Keratinocyte (primary cell): ENCODE measurements at regions not wholly inside any gene's neighbourhood (a gene's known extent, or its start where the extent isn't known, plus 50 kb on each side); places are given as distances from the start of the nearest gene placed in this dataset.

Experiments used
- DNase-seq: peaks from one replicate; pipeline ENCODE4 v3.0.0-alpha.2; 2011; ENCODE audit warnings: low read depth, missing footprints, low spot score
- FAIRE-seq: peaks from 2 replicates; lab custom pipeline; 2011; peaks lifted over from hg19 to GRCh38; lab: Jason Lieb, UNC
- H2AFZ ChIP-seq: 2 replicates; pipeline ENCODE4 v1.6.0; 2012; ENCODE audit warnings: low read length, control low read depth, inconsistent platforms; ENCODE audit not compliant: control insufficient read depth
- H3K27ac ChIP-seq: 2 replicates; pipeline ENCODE4 v1.5.1; 2011; ENCODE audit warnings: low read length; ENCODE audit not compliant: control insufficient read depth, insufficient read depth
- H3K27me3 ChIP-seq: 3 replicates; pipeline ENCODE4 v1.6.0; 2011; ENCODE audit warnings: low read length; ENCODE audit not compliant: control insufficient read depth, insufficient read depth; ENCODE audit errors: extremely low read depth
- H3K36me3 ChIP-seq, 2 experiments: 2 replicates in 1 of 2; 3 replicates in 1 of 2; pipeline ENCODE4 v1.5.1; 2011; ENCODE audit warnings: low read length in 2 of 2, mild to moderate bottlenecking in 1 of 2; ENCODE audit not compliant: control insufficient read depth in 2 of 2, insufficient read depth in 2 of 2; ENCODE audit errors: extremely low read depth in 1 of 2
- H3K4me1 ChIP-seq: 3 replicates; pipeline ENCODE4 v1.5.1; 2011; ENCODE audit warnings: low read length; ENCODE audit not compliant: control insufficient read depth, insufficient read depth; ENCODE audit errors: extremely low read depth
- H3K4me2 ChIP-seq: 3 replicates; pipeline ENCODE4 v1.6.0; 2011; ENCODE audit warnings: low read depth, low read length; ENCODE audit not compliant: control insufficient read depth, insufficient read depth; ENCODE audit errors: extremely low read depth
- H3K4me3 ChIP-seq, 3 experiments: fragments of 200-600 bp in 1 of 3; sonication (generic) in 1 of 3; 2 replicates in 2 of 3; 3 replicates in 1 of 3; pipeline ENCODE4 v1.5.1; 2011 to 2016; ENCODE audit warnings: low read length in 3 of 3, mild to moderate bottlenecking in 3 of 3, control low read depth in 2 of 3, inconsistent platforms in 1 of 3, low read depth in 1 of 3, mixed read lengths in 1 of 3, mixed run types in 1 of 3, moderate library complexity in 1 of 3; ENCODE audit not compliant: control insufficient read depth in 2 of 3, insufficient read depth in 2 of 3; ENCODE audit errors: extremely low read depth in 1 of 3
- H3K79me2 ChIP-seq: 2 replicates; pipeline ENCODE4 v1.6.0; 2012; ENCODE audit warnings: low read length; ENCODE audit not compliant: control insufficient read depth, insufficient read depth
- H3K9ac ChIP-seq: 3 replicates; pipeline ENCODE4 v1.6.0; 2011; ENCODE audit warnings: low read length; ENCODE audit not compliant: control insufficient read depth, insufficient read depth; ENCODE audit errors: extremely low read depth
- H3K9me1 ChIP-seq: 3 replicates; pipeline ENCODE4 v1.6.0; 2011; ENCODE audit warnings: low read length; ENCODE audit not compliant: control insufficient read depth, insufficient read depth; ENCODE audit errors: extremely low read depth
- H3K9me3 ChIP-seq: 2 replicates; pipeline ENCODE4 v1.5.1; 2012; ENCODE audit warnings: low read depth, low read length; ENCODE audit not compliant: control insufficient read depth
- H4K20me1 ChIP-seq: 3 replicates; pipeline ENCODE4 v1.6.0; 2011; ENCODE audit warnings: low read length; ENCODE audit not compliant: control insufficient read depth, insufficient read depth; ENCODE audit errors: extremely low read depth
- EZH2 ChIP-seq: IDR thresholded peaks from one replicate; pipeline ENCODE4 v1.6.1; 2012; ENCODE audit warnings: inconsistent platforms, mild to moderate bottlenecking, low read length, moderate library complexity
- dilution Hi-C: fragments of 300-500 bp; cut with MboI; formaldehyde crosslinking; loops from one replicate; pipeline ENCODE4 v1.7.0; 2020; ENCODE audit warnings: low sequenced_read_pairs; ENCODE audit not compliant: extremely low pct_ligation_motif_present
- TF ChIP-seq, protein P1 (sequence below), 3 experiments: IDR thresholded peaks in 1 of 3; conservative IDR thresholded peaks in 1 of 3; optimal IDR thresholded peaks in 1 of 3; 2 replicates in 2 of 3; 3 replicates in 1 of 3; pipeline versions ENCODE3 to v1.5.1; 2011; ENCODE audit warnings: low read length in 3 of 3, mild to moderate bottlenecking in 3 of 3, moderate library complexity in 2 of 3, control low read depth in 1 of 3, inconsistent platforms in 1 of 3; ENCODE audit not compliant: insufficient read depth in 2 of 3; ENCODE audit errors: extremely low read depth in 1 of 3

DNA sequence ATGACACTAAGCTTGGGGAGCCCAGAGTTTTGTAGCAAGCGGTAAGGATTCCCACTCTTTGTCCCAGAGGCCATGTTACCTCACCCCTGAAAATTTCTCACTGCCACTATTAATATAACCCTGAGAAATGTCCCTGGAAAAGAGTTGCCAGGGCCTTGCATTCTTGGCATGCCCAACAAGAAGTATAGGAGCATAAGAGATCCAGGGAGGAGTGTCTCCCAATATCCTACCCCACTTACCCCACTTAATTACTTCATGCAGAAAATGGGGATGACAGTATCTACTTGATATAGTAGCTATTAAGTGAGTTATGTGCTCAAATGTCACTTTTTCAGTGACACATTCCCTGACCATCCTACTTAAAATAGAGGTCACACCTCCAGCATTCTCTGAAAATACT is 120.5 kb upstream of the C1GALT1C1 start:
- no peak for FAIRE-seq
- no peak overlapping the region for H3K4me3 ChIP-seq
- no peak for DNase-seq
- TF ChIP-seq, protein P1, sequence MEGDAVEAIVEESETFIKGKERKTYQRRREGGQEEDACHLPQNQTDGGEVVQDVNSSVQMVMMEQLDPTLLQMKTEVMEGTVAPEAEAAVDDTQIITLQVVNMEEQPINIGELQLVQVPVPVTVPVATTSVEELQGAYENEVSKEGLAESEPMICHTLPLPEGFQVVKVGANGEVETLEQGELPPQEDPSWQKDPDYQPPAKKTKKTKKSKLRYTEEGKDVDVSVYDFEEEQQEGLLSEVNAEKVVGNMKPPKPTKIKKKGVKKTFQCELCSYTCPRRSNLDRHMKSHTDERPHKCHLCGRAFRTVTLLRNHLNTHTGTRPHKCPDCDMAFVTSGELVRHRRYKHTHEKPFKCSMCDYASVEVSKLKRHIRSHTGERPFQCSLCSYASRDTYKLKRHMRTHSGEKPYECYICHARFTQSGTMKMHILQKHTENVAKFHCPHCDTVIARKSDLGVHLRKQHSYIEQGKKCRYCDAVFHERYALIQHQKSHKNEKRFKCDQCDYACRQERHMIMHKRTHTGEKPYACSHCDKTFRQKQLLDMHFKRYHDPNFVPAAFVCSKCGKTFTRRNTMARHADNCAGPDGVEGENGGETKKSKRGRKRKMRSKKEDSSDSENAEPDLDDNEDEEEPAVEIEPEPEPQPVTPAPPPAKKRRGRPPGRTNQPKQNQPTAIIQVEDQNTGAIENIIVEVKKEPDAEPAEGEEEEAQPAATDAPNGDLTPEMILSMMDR (optimal IDR thresholded peaks at IDR 0.05 in 1 of 3, IDR thresholded peaks at IDR 0.05 in 1 of 3, conservative IDR thresholded peaks at IDR 0.05 in 1 of 3; ENCODE audit: extremely low read depth in 1 of 3, insufficient read depth in 2 of 3, low read length in 3 of 3) = no peak
- no peak for TF ChIP-seq EZH2
- no peaks in the 10 kb centered on the region for H3K9me1 ChIP-seq
- H3K9ac ChIP-seq = no peak overlapping the region
- H3K36me3 ChIP-seq = no peaks in the 10 kb centered on the region
- no peaks in the 10 kb centered on the region for H4K20me1 ChIP-seq
- no peaks in the 10 kb centered on the region for H3K9me3 ChIP-seq
- H3K27ac ChIP-seq = no peak overlapping the region
- H3K4me1 ChIP-seq = no peaks in the 10 kb centered on the region
- no peak overlapping the region for H3K4me2 ChIP-seq
- dilution Hi-C loops = no loop called here
- no peaks in the 10 kb centered on the region for H3K27me3 ChIP-seq
- H2AFZ ChIP-seq = no peak overlapping the region
- H3K79me2 ChIP-seq = no peaks in the 10 kb centered on the region

DNA sequence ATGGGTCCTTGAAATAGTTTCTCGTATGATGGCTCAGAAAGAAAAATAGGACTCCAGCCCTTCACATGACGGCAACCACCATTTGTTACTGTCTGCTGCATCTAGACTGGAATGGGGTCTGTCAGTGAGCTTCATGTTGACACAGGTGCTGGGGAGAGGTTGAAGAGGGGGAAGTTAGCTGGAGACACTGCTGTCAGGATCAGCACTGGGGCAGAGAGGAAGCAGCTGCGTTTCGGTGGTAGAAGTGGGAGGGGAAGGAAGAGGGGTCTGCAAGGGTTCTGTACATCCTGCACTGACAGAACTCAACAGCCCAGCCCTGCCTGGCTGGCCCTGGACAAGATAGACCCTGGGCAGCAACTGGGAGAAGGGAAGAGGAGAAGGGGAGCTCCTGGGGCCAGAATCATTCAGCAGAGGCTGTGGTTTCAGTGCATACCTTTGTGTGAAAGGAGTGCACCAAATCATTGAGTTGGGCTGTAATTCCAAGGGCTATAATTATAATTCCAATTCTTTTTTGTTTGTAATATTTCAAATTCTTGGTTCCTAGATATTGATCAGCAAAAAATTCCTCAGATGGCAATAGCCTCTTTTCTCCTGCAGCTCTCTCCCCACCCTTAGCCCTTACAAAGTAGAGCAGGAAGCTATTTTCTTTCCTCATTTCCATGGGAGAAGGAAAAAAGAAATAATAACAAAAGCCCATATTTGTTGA is 119.4 kb upstream of the C1GALT1C1 start:
- no peaks in the 10 kb centered on the region for H4K20me1 ChIP-seq
- H3K27ac ChIP-seq = no peak overlapping the region
- H2AFZ ChIP-seq = no peak overlapping the region
- no peaks in the 10 kb centered on the region for H3K9me3 ChIP-seq
- no peak for FAIRE-seq
- DNase-seq = no peak
- TF ChIP-seq EZH2 = no peak
- TF ChIP-seq, protein P1 (optimal IDR thresholded peaks at IDR 0.05 in 1 of 3, IDR thresholded peaks at IDR 0.05 in 1 of 3, conservative IDR thresholded peaks at IDR 0.05 in 1 of 3; ENCODE audit: extremely low read depth in 1 of 3, insufficient read depth in 2 of 3, low read length in 3 of 3) = no peak
- no peaks in the 10 kb centered on the region for H3K27me3 ChIP-seq
- no peak overlapping the region for H3K9ac ChIP-seq
- H3K4me2 ChIP-seq = no peak overlapping the region
- H3K79me2 ChIP-seq = no peaks in the 10 kb centered on the region
- H3K4me1 ChIP-seq = no peaks in the 10 kb centered on the region
- dilution Hi-C loops = no loop called here
- H3K4me3 ChIP-seq = no peak overlapping the region
- no peaks in the 10 kb centered on the region for H3K36me3 ChIP-seq
- H3K9me1 ChIP-seq = no peaks in the 10 kb centered on the region
